A673 (cell line): ENCODE measurements at regions not wholly inside any gene's neighbourhood (a gene's known extent, or its start where the extent isn't known, plus 50 kb on each side); places are given as distances from the start of the nearest gene placed in this dataset.

Source experiments
- BruUV-seq: library from RNA; stranded (reverse); fragments of 400-500 nt; replicated peaks from 2 replicates; lab custom pipeline; 2021; lab: Mats Ljungman, UMichigan
- CTCF ChIA-PET: fragments of 300-600 bp; sonication (Branson Sonifier 250); formaldehyde crosslinking; loops from one replicate; lab custom pipeline; 2022; ENCODE audit warnings: antibody characterized with exemption; lab: Charles Lee
- POLR2A ChIA-PET: fragments of 300-600 bp; sonication (Branson Sonifier 250); formaldehyde crosslinking; loops from one replicate; lab custom pipeline; 2022; ENCODE audit warnings: antibody characterized with exemption; ENCODE audit not compliant: low non-redundant PET; lab: Charles Lee
- DNase-seq: peaks from one replicate; pipeline ENCODE4 v3.0.0-alpha.2; 2015; ENCODE audit warnings: low spot score
- H3K27ac ChIP-seq: fragments of 200-600 bp; sonication (generic); 2 replicates; pipeline ENCODE4 v1.5.1; 2016; ENCODE audit warnings: mixed run types, low read depth, mild to moderate bottlenecking, mixed read lengths, antibody characterized with exemption, low read length; ENCODE audit not compliant: poor library complexity, severe bottlenecking
- H3K27me3 ChIP-seq: fragments of 200-600 bp; sonication (generic); replicated peaks from 2 replicates; pipeline ENCODE4 v1.6.1; 2017; ENCODE audit warnings: mixed run types, low read depth, mild to moderate bottlenecking, mixed read lengths, antibody characterized with exemption, low read length; ENCODE audit not compliant: insufficient read depth, poor library complexity
- H3K36me3 ChIP-seq: fragments of 200-600 bp; sonication (generic); 2 replicates; pipeline ENCODE4 v1.6.1; 2016; ENCODE audit warnings: mixed run types, mild to moderate bottlenecking, mixed read lengths, antibody characterized with exemption, low read length; ENCODE audit not compliant: insufficient read depth, poor library complexity, severe bottlenecking
- H3K4me1 ChIP-seq: fragments of 200-600 bp; sonication (generic); 2 replicates; pipeline ENCODE4 v1.6.1; 2017; ENCODE audit warnings: mixed run types, mild to moderate bottlenecking, mixed read lengths, antibody characterized with exemption, low read length; ENCODE audit not compliant: insufficient read depth, poor library complexity, severe bottlenecking
- H3K4me3 ChIP-seq: fragments of 200-600 bp; sonication (generic); 2 replicates; pipeline ENCODE4 v1.5.1; 2016; ENCODE audit warnings: low read depth, mixed run types, mild to moderate bottlenecking, mixed read lengths, low read length; ENCODE audit not compliant: poor library complexity, severe bottlenecking
- H3K9me3 ChIP-seq: fragments of 200-600 bp; sonication (generic); 2 replicates; pipeline ENCODE4 v1.6.1; 2016; ENCODE audit warnings: mixed run types, low read depth, mild to moderate bottlenecking, mixed read lengths, antibody characterized with exemption, low read length; ENCODE audit not compliant: poor library complexity, severe bottlenecking
- CTCF ChIP-seq: fragments of 300-800, 200-600 bp; sonication (generic); conservative IDR thresholded peaks from 2 replicates; pipeline ENCODE4 v1.5.1; 2017; ENCODE audit warnings: low read depth, mild to moderate bottlenecking, antibody characterized with exemption, low read length, moderate library complexity, mixed read lengths
- EZH2 ChIP-seq: fragments of 200-600 bp; sonication (generic); IDR thresholded peaks from 2 replicates; pipeline ENCODE4 v1.6.1; 2017; ENCODE audit warnings: borderline replicate concordance, low read depth, mild to moderate bottlenecking, mixed read lengths, antibody characterized with exemption, low read length; ENCODE audit not compliant: poor library complexity, severe bottlenecking
- intact Hi-C: fragments of 100-400 bp; cut with micrococcal nuclease; formaldehyde crosslinking; loops from one replicate; pipeline ENCODE4 v1.10.0; 2022; ENCODE audit not compliant: unreplicated experiment

DNA sequence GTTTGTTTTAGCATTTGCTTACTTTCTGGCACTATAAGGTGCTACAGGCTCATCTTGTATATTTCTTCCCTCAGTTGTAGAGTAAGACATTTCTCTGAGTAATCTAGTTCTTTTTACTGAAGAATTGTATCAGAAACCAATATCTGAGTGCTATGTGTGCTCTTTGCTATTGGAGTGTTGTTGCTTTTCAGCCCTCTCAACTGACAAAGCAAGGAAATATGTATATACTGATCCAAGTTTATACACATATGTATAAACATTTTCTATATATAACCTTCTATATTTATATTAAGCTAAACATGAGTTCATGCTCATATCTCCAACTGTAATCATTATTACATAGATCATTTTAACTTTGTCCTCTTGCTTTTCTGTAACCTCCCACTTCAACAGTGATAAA is 405.7 kb downstream of the RFPL4B start:
- no peaks in the 10 kb centered on the region for H3K9me3 ChIP-seq
- no peaks in the 10 kb centered on the region for H3K36me3 ChIP-seq
- TF ChIP-seq CTCF (no peak), EZH2 (no peak)
- H3K27ac ChIP-seq = no peak overlapping the region
- POLR2A ChIA-PET = no interaction called here
- H3K4me3 ChIP-seq = no peak overlapping the region
- H3K27me3 ChIP-seq = no peaks in the 10 kb centered on the region
- intact Hi-C loops = no loop called here
- H3K4me1 ChIP-seq = no peaks in the 10 kb centered on the region
- CTCF ChIA-PET = no interaction called here
- DNase-seq = no peak
- no TSS peak for BruUV-seq

- no peak overlapping the region for H3K27ac ChIP-seq
- CTCF ChIA-PET = no interaction called here
- H3K36me3 ChIP-seq = no peaks in the 10 kb centered on the region
- peaks cover 8% of the 10 kb centered on the region for H3K9me3 ChIP-seq
- H3K27me3 ChIP-seq = no peaks in the 10 kb centered on the region
- intact Hi-C loops = no loop called here
- POLR2A ChIA-PET = no interaction called here
- no TSS peak for BruUV-seq
- no peak for TF ChIP-seq EZH2
- no peak for TF ChIP-seq CTCF
- no peaks in the 10 kb centered on the region for H3K4me1 ChIP-seq
- H3K4me3 ChIP-seq = no peak overlapping the region
- no peak for DNase-seq
These were observed 413.7 kb downstream of the RFPL4B start for GRCh38 chr6:112760831-112761230.

GRCh38 chr6:112761740-112762139 is 414.6 kb downstream of the RFPL4B start:
- peaks cover 8% of the 10 kb centered on the region for H3K9me3 ChIP-seq
- intact Hi-C loops = no loop called here
- POLR2A ChIA-PET = no interaction called here
- TF ChIP-seq CTCF (no peak), EZH2 (no peak)
- DNase-seq = no peak
- CTCF ChIA-PET = no interaction called here
- H3K4me1 ChIP-seq = no peaks in the 10 kb centered on the region
- H3K27ac ChIP-seq = no peak overlapping the region
- H3K4me3 ChIP-seq = no peak overlapping the region
- BruUV-seq = no TSS peak
- no peaks in the 10 kb centered on the region for H3K36me3 ChIP-seq
- no peaks in the 10 kb centered on the region for H3K27me3 ChIP-seq
